Pons (tissue), 1 donor: ENCODE measurements at regions not wholly inside any gene's neighbourhood (a gene's known extent, or its start where the extent isn't known, plus 50 kb on each side); places are given as distances from the start of the nearest gene placed in this dataset.
A peak's percentile ranks its signal among the peaks of the same experiment; 100 is the strongest.

Experiments used
- DNase-seq: peaks from one replicate; pipeline ENCODE4 v3.0.0-alpha.2; 2016; ENCODE audit warnings: low spot score

- DNase-seq: peak; percentile 91
Measured at GRCh38 chr13:74966814-74967424, 515.0 kb downstream of the TBC1D4 start.

- DNase-seq: no peak
Measured at GRCh38 chr13:74966275-74966674, 515.7 kb downstream of the TBC1D4 start.

GRCh38 chr13:74945637-74946036, 536.3 kb downstream of the TBC1D4 start:
- DNase-seq: no peak

GRCh38 chr13:74931698-74932433, 550.1 kb downstream of the TBC1D4 start:
- DNase-seq: no peak

- DNase-seq: peak; percentile 12
Measured at GRCh38 chr13:74930402-74931165, 551.4 kb downstream of the TBC1D4 start.

- DNase-seq: no peak
Measured at GRCh38 chr13:74929436-74929835, 552.5 kb downstream of the TBC1D4 start.

GRCh38 chr13:74927823-74928222, 554.1 kb downstream of the TBC1D4 start:
- no peak for DNase-seq

- DNase-seq: no peak
Measured at GRCh38 chr13:74922963-74923362, 559.0 kb downstream of the TBC1D4 start.

GRCh38 chr13:74921326-74921725, 560.6 kb downstream of the TBC1D4 start:
- DNase-seq: no peak

GRCh38 chr13:74920920-74921319, 561.0 kb downstream of the TBC1D4 start:
- DNase-seq: no peak

- no peak for DNase-seq
Measured at GRCh38 chr13:74920361-74920760, 561.6 kb downstream of the TBC1D4 start.

- no peak for DNase-seq
Measured at GRCh38 chr13:74919914-74920313, 562.1 kb downstream of the TBC1D4 start.

GRCh38 chr13:74912898-74913297, 569.1 kb downstream of the TBC1D4 start:
- DNase-seq: no peak

- no peak for DNase-seq
Measured at GRCh38 chr13:74910415-74910814, 571.6 kb downstream of the TBC1D4 start.

GRCh38 chr13:74907788-74908187, 574.2 kb downstream of the TBC1D4 start:
- DNase-seq: no peak

- DNase-seq: no peak
Measured at GRCh38 chr13:74904556-74904955, 577.4 kb downstream of the TBC1D4 start.

- no peak for DNase-seq
Measured at GRCh38 chr13:74895042-74895796, 586.8 kb downstream of the TBC1D4 start.

- no peak for DNase-seq
Measured at GRCh38 chr13:74892096-74892495, 589.9 kb downstream of the TBC1D4 start.

GRCh38 chr13:74891610-74892009, 590.4 kb downstream of the TBC1D4 start:
- no peak for DNase-seq

GRCh38 chr13:74889321-74889720, 592.6 kb downstream of the TBC1D4 start:
- DNase-seq: no peak

GRCh38 chr13:74886502-74886901, 595.5 kb downstream of the TBC1D4 start:
- peak; percentile 43 for DNase-seq

- no peak for DNase-seq
Measured at GRCh38 chr13:74883834-74884233, 598.1 kb downstream of the TBC1D4 start.
